Testis (tissue), 2 donors: ENCODE measurements at regions not wholly inside any gene's neighbourhood (a gene's known extent, or its start where the extent isn't known, plus 50 kb on each side); places are given as distances from the start of the nearest gene placed in this dataset.

Source experiments
- DNase-seq: peaks from one replicate; pipeline ENCODE4 v3.0.0-alpha.2; 2019
- H3K27ac ChIP-seq, 2 donors: fragments of 200-600 bp; sonication (generic); one replicate each; pipeline ENCODE4 v1.5.1; 2019
- H3K27me3 ChIP-seq: fragments of 200-600 bp; sonication (generic); one replicate; pipeline ENCODE4 v1.5.1; 2019
- H3K36me3 ChIP-seq: fragments of 200-600 bp; sonication (generic); one replicate; pipeline ENCODE4 v1.5.1; 2017; ENCODE audit warnings: low read depth; ENCODE audit errors: missing control alignments
- H3K4me1 ChIP-seq: fragments of 200-600 bp; sonication (generic); one replicate; pipeline ENCODE4 v1.5.1; 2019
- H3K4me3 ChIP-seq, 2 donors: fragments of 200-600 bp; sonication (generic); one replicate each; pipeline ENCODE4 v1.5.1; 2017 to 2019
- H3K9me3 ChIP-seq: fragments of 200-600 bp; sonication (generic); one replicate; pipeline ENCODE4 v1.5.1; 2017
- POLR2A ChIP-seq: fragments of 450-650 bp; IDR thresholded peaks from one replicate; pipeline ENCODE4 v1.6.1; 2017; ENCODE audit warnings: antibody characterized with exemption, mild to moderate bottlenecking, moderate library complexity
- WGBS, 2 donors: methylation state at CpG; one replicate each; pipeline ENCODE4 v1.1.5; 2018; 5-methylcytosine and 5-hydroxymethylcytosine counted together
- intact Hi-C: fragments of 100-400 bp; cut with DNase I; formaldehyde crosslinking; loops from one replicate; pipeline ENCODE4 v1.15.1; 2023; ENCODE audit warnings: low total_unique reads
- TF ChIP-seq, protein P1 (sequence below), 3 experiments: fragments of 450-650 bp in 2 of 3; fragments of 200-600 bp in 1 of 3; sonication (generic) in 1 of 3; IDR thresholded peaks; one replicate each; pipeline ENCODE4 v1.5.1; 2016 to 2019; ENCODE audit warnings: antibody characterized with exemption in 3 of 3, mild to moderate bottlenecking in 2 of 3, moderate library complexity in 1 of 3

DNA sequence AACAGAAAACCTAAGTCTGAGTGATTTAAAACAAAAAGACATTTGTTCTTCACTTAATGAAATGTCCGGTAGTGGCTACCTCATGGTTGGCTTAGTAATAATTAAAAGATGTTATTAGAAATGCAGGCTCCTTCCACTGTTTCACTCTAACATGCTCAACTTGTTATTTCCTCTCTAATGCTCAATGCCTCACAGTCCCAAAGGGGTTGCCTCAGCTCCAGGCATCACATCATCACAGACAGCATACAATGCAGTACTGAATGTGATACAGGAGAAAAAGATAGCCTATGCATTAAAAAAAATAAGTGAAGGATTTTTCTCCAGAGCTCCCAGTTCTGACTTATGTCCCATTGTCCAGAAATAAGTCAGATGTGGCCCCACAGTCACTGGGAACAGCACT lies 1077.0 kb upstream of the TMEM132C start:
- no peak for TF ChIP-seq POLR2A
- TF ChIP-seq, protein P1, sequence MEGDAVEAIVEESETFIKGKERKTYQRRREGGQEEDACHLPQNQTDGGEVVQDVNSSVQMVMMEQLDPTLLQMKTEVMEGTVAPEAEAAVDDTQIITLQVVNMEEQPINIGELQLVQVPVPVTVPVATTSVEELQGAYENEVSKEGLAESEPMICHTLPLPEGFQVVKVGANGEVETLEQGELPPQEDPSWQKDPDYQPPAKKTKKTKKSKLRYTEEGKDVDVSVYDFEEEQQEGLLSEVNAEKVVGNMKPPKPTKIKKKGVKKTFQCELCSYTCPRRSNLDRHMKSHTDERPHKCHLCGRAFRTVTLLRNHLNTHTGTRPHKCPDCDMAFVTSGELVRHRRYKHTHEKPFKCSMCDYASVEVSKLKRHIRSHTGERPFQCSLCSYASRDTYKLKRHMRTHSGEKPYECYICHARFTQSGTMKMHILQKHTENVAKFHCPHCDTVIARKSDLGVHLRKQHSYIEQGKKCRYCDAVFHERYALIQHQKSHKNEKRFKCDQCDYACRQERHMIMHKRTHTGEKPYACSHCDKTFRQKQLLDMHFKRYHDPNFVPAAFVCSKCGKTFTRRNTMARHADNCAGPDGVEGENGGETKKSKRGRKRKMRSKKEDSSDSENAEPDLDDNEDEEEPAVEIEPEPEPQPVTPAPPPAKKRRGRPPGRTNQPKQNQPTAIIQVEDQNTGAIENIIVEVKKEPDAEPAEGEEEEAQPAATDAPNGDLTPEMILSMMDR (IDR thresholded peaks at IDR 0.05) = no peak
- Histone ChIP-seq H3K4me3 (no peak overlapping the region), H3K4me1 (no peaks in the 10 kb centered on the region), H3K27me3 (no peaks in the 10 kb centered on the region), H3K27ac (no peak overlapping the region), H3K36me3 (no peaks in the 10 kb centered on the region), H3K9me3 (no peaks in the 10 kb centered on the region)
- 88 to 93% methylated on average over 1 of the region's 1 CpG for WGBS, 2 donors
- intact Hi-C loops = no loop called here
- DNase-seq = no peak

DNA sequence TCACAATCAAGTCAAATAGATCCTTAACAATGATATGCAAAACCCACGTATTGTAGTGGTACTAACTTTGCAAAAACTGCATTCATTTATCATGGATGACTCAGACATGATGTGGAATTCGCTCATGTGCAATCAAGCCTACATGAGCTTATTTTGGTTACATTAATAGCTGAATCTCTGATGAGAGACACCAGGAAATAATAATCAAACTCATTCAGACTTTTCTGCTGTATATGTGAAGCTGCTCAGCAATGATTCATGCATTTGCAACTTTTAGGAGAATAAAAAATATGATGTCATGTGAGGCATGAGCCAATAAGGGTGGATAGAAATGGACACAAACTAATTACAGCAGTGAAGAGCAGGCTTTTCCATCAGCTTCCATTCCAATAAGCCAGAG lies 1075.8 kb upstream of the TMEM132C start:
- intact Hi-C loops = no loop called here
- H3K36me3 ChIP-seq = no peaks in the 10 kb centered on the region
- no peak overlapping the region for H3K4me3 ChIP-seq
- H3K27me3 ChIP-seq = no peaks in the 10 kb centered on the region
- no peak overlapping the region for H3K27ac ChIP-seq
- no peaks in the 10 kb centered on the region for H3K9me3 ChIP-seq
- no peaks in the 10 kb centered on the region for H3K4me1 ChIP-seq
- 77 to 81% methylated on average over 2 of the region's 2 CpGs for WGBS, 2 donors
- no peak for DNase-seq
- no peak for TF ChIP-seq POLR2A
- TF ChIP-seq, protein P1 (IDR thresholded peaks at IDR 0.05) = no peak

DNA sequence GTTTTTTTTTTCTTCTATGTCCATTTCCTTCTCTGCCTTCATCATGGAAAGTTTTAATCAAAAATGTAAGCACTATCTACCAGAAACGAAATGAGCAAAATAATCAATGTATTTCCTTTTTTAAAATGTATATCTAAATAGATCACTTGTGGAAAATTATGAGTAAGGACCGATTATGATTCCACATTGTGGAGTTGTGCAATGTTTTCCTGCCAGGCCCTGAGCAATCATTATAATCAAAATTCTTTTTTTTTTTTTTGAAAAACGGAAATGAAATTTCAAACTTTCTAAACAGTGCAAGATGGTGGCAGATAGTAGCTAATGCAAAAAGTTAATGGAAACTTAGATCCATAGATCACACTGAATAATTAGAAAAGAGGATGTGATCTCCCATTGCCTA lies 1074.6 kb upstream of the TMEM132C start:
- DNase-seq = no peak

DNA sequence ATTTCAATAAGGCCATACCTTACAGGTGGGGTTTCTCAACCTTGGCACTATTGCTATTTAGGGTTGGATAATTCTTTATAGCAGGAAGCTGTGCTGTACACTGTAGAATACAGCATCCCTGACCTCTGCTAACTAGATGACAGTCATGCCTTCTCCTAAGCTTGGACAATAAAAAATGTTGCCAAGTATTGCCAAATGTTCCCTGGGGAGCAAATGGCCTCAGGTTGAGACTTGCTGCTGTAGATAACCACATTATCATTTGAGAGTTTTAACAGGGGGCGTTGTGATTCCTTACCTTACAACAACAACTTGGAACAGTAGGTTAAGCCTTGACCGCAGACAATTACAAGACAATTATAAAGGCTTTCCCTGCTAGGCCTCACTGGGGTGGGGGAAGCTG lies 1073.6 kb upstream of the TMEM132C start:
- no peak for DNase-seq
- intact Hi-C loops = no loop called here
- H3K4me3 ChIP-seq = no peak overlapping the region
- H3K27ac ChIP-seq = no peak overlapping the region
- no peaks in the 10 kb centered on the region for H3K4me1 ChIP-seq
- no peaks in the 10 kb centered on the region for H3K36me3 ChIP-seq
- no peaks in the 10 kb centered on the region for H3K9me3 ChIP-seq
- no peaks in the 10 kb centered on the region for H3K27me3 ChIP-seq
- WGBS, 2 donors = 88 to 94% methylated on average over 2 of the region's 2 CpGs
- TF ChIP-seq POLR2A = no peak
- TF ChIP-seq, protein P1 (IDR thresholded peaks at IDR 0.05) = no peak

More for the DNA sequence above, 1074.6 kb upstream of the TMEM132C start:
- Histone ChIP-seq H3K27me3 (no peaks in the 10 kb centered on the region), H3K36me3 (no peaks in the 10 kb centered on the region), H3K9me3 (no peaks in the 10 kb centered on the region), H3K4me1 (no peaks in the 10 kb centered on the region), H3K4me3 (no peak overlapping the region), H3K27ac (no peak overlapping the region)
- 75 to 90% methylated on average over 3 of the region's 3 CpGs for WGBS, 2 donors
- TF ChIP-seq POLR2A = no peak
- TF ChIP-seq, protein P1 (IDR thresholded peaks at IDR 0.05) = no peak
- intact Hi-C loops = no loop called here

DNA sequence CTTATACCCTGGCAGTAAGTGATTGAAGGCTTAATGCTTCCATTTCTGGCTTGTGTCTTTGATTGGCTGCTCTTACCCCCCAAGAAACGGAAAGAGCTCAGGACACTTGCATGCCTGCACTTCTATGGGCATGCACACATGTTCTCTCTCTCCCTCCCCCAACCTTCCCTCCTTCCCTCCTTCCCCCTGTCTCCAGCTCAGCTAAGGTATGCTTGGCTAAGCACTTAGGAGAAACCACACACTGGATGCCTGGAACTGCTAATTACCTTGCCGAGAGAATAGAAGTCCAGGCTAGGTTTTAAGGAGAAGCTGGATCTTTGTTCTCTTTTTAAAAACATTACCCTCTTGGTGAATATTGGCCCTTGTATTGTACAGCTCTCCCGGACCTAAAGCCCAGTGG lies 1072.8 kb upstream of the TMEM132C start:
- Histone ChIP-seq H3K4me3 (no peak overlapping the region), H3K4me1 (no peaks in the 10 kb centered on the region), H3K9me3 (no peaks in the 10 kb centered on the region), H3K27ac (no peak overlapping the region), H3K27me3 (no peaks in the 10 kb centered on the region), H3K36me3 (no peaks in the 10 kb centered on the region)
- 71 to 87% methylated on average over 3 of the region's 3 CpGs for WGBS, 2 donors
- DNase-seq = no peak
- TF ChIP-seq POLR2A = no peak
- TF ChIP-seq, protein P1 (IDR thresholded peaks at IDR 0.05) = no peak
- intact Hi-C loops = no loop called here
